H1 (cell line): ENCODE measurements at regions not wholly inside any gene's neighbourhood (a gene's known extent, or its start where the extent isn't known, plus 50 kb on each side); places are given as distances from the start of the nearest gene placed in this dataset.

ENCODE experiments used
- CTCF ChIA-PET: fragments of 300-600 bp; sonication (Branson Sonifier 250); formaldehyde crosslinking; loops from one replicate; lab custom pipeline; 2021; ENCODE audit not compliant: partially characterized antibody; lab: Charles Lee
- POLR2A ChIA-PET: fragments of 300-600 bp; sonication (Branson Sonifier 250); formaldehyde crosslinking; loops from one replicate; lab custom pipeline; 2021; ENCODE audit warnings: inconsistent platforms; ENCODE audit not compliant: partially characterized antibody; lab: Charles Lee
- DNase-seq, 2 experiments: peaks; one replicate each; pipeline versions ENCODE4 v3.0.0 to v3.0.0-alpha.2; 2010 to 2022; ENCODE audit warnings: low spot score in 2 of 2, low read depth in 1 of 2, mixed read lengths in 1 of 2
- FAIRE-seq: peaks from 2 replicates; lab custom pipeline; 2011; peaks lifted over from hg19 to GRCh38; lab: Jason Lieb, UNC
- H2AFZ ChIP-seq: 2 replicates; pipeline ENCODE4 v1.8.1; 2012; ENCODE audit warnings: low read length, inconsistent platforms
- H2AK5ac ChIP-seq: 2 replicates; pipeline ENCODE4 v1.6.1; 2013; ENCODE audit warnings: low read depth, low read length
- H2BK120ac ChIP-seq: replicated peaks from 2 replicates; pipeline ENCODE3; 2013; ENCODE audit warnings: low read depth, low read length, inconsistent platforms
- H2BK12ac ChIP-seq: 2 replicates; pipeline ENCODE4 v1.6.1; 2013; ENCODE audit warnings: low read depth, low read length
- H2BK15ac ChIP-seq: 2 replicates; pipeline ENCODE4 v1.6.1; 2013; ENCODE audit warnings: low read length
- H2BK20ac ChIP-seq: 2 replicates; pipeline ENCODE4 v1.6.1; 2013; ENCODE audit warnings: low read length
- H2BK5ac ChIP-seq: 2 replicates; pipeline ENCODE4 v1.6.1; 2013; ENCODE audit warnings: low read depth, low read length
- H3K14ac ChIP-seq: 2 replicates; pipeline ENCODE4 v1.6.1; 2013; ENCODE audit warnings: inconsistent platforms; ENCODE audit not compliant: insufficient read length
- H3K18ac ChIP-seq: 2 replicates; pipeline ENCODE4 v1.6.1; 2013; ENCODE audit warnings: low read length; ENCODE audit errors: extremely low read depth
- H3K23ac ChIP-seq: 2 replicates; pipeline ENCODE4 v1.6.1; 2013; ENCODE audit warnings: inconsistent platforms; ENCODE audit not compliant: insufficient read length
- H3K23me2 ChIP-seq: 2 replicates; pipeline ENCODE4 v1.6.1; 2013; ENCODE audit warnings: low read depth, low read length
- H3K27ac ChIP-seq: 2 replicates; pipeline ENCODE4 v1.6.1; 2011; ENCODE audit warnings: low read depth, low read length, inconsistent platforms
- H3K27me3 ChIP-seq, 4 experiments: replicated peaks in 1 of 4; 1 replicate in 1 of 4; 2 replicates in 3 of 4; pipeline versions ENCODE4 v1.6.1 to v1.8.1; 2011 to 2013; ENCODE audit warnings: low read length in 3 of 4, mild to moderate bottlenecking in 3 of 4, inconsistent platforms in 2 of 4, mixed read lengths in 2 of 4, moderate library complexity in 1 of 4; ENCODE audit not compliant: control insufficient read depth in 3 of 4, insufficient read depth in 3 of 4; ENCODE audit errors: extremely low read depth in 1 of 4
- H3K36me3 ChIP-seq, 4 experiments: 2 replicates each; pipeline versions ENCODE4 v1.6.1 to v1.8.1; 2011 to 2013; ENCODE audit warnings: mild to moderate bottlenecking in 4 of 4, low read length in 3 of 4, moderate library complexity in 2 of 4, control low read depth in 1 of 4, inconsistent platforms in 1 of 4; ENCODE audit not compliant: insufficient read depth in 4 of 4, control insufficient read depth in 2 of 4
- H3K4ac ChIP-seq: replicated peaks from 2 replicates; pipeline ENCODE3; 2013; ENCODE audit warnings: low read length, low read depth, mixed read lengths, inconsistent platforms; ENCODE audit not compliant: insufficient read length
- H3K4me1 ChIP-seq, 4 experiments: replicated peaks in 1 of 4; 1 replicate in 1 of 4; 2 replicates in 3 of 4; pipeline versions ENCODE4 v1.6.1 to v1.8.1; 2011 to 2013; ENCODE audit warnings: low read length in 3 of 4, inconsistent platforms in 2 of 4, mixed read lengths in 1 of 4; ENCODE audit not compliant: insufficient read depth in 4 of 4, control insufficient read depth in 3 of 4
- H3K4me2 ChIP-seq, 2 experiments: 2 replicates each; pipeline versions ENCODE4 v1.6.1 to v1.8.1; 2011 to 2013; ENCODE audit warnings: low read depth in 2 of 2, low read length in 2 of 2, control low read depth in 1 of 2, inconsistent platforms in 1 of 2, mild to moderate bottlenecking in 1 of 2; ENCODE audit not compliant: insufficient read depth in 1 of 2
- H3K4me3 ChIP-seq, 4 experiments: fragments of 200-600, 300-600 bp in 1 of 4; sonication (generic), shearing (Covaris generic), sonication (Bioruptor Twin) in 1 of 4; 2 replicates each; pipeline versions ENCODE4 v1.5.1 to v1.8.1; 2011 to 2016; ENCODE audit warnings: low read length in 4 of 4, low read depth in 3 of 4, control low read depth in 2 of 4, inconsistent platforms in 2 of 4, mild to moderate bottlenecking in 2 of 4, mixed read lengths in 1 of 4, moderate library complexity in 1 of 4; ENCODE audit not compliant: insufficient read depth in 2 of 4; ENCODE audit errors: extremely low read depth in 1 of 4
- H3K56ac ChIP-seq: replicated peaks from 2 replicates; pipeline ENCODE3; 2013; ENCODE audit warnings: low read depth, mild to moderate bottlenecking, mixed read lengths, low read length, inconsistent platforms; ENCODE audit not compliant: insufficient read length
- H3K79me1 ChIP-seq: 2 replicates; pipeline ENCODE4 v1.6.1; 2013; ENCODE audit warnings: low read depth, low read length, control low read depth
- H3K79me2 ChIP-seq, 2 experiments: 2 replicates each; pipeline versions ENCODE4 v1.6.1 to v1.8.1; 2012 to 2013; ENCODE audit warnings: low read length in 2 of 2, mild to moderate bottlenecking in 2 of 2, inconsistent platforms in 1 of 2; ENCODE audit not compliant: insufficient read depth in 2 of 2, control insufficient read depth in 1 of 2
- H3K9ac ChIP-seq, 4 experiments: replicated peaks in 1 of 4; 1 replicate in 1 of 4; 2 replicates in 3 of 4; pipeline versions ENCODE4 v1.6.1 to v1.8.1; 2011 to 2013; ENCODE audit warnings: low read depth in 3 of 4, low read length in 3 of 4, control low read depth in 2 of 4, mild to moderate bottlenecking in 2 of 4, moderate library complexity in 2 of 4, inconsistent platforms in 1 of 4; ENCODE audit errors: extremely low read depth in 1 of 4
- H3K9me3 ChIP-seq, 2 experiments: 2 replicates each; pipeline versions ENCODE4 v1.6.1 to v1.8.1; 2012 to 2013; ENCODE audit warnings: mild to moderate bottlenecking in 2 of 2, moderate library complexity in 2 of 2, control low read depth in 1 of 2, inconsistent platforms in 1 of 2, low read depth in 1 of 2, low read length in 1 of 2, mixed read lengths in 1 of 2; ENCODE audit not compliant: insufficient read depth in 2 of 2
- H4K20me1 ChIP-seq, 2 experiments: replicated peaks in 1 of 2; 2 replicates each; pipeline versions ENCODE3 to v1.8.1; 2011 to 2013; ENCODE audit warnings: inconsistent platforms in 2 of 2, low read length in 2 of 2, mild to moderate bottlenecking in 1 of 2; ENCODE audit not compliant: insufficient read depth in 2 of 2, control insufficient read depth in 1 of 2
- H4K5ac ChIP-seq: 2 replicates; pipeline ENCODE4 v1.6.1; 2013; ENCODE audit warnings: low read length, low read depth, mixed read lengths, inconsistent platforms; ENCODE audit not compliant: insufficient read length
- H4K8ac ChIP-seq: 2 replicates; pipeline ENCODE4 v1.8.0; 2013; ENCODE audit warnings: mild to moderate bottlenecking, moderate library complexity, low read length, inconsistent platforms; ENCODE audit not compliant: insufficient read depth; ENCODE audit errors: extremely low read depth
- H4K91ac ChIP-seq: replicated peaks from 2 replicates; pipeline ENCODE3; 2013; ENCODE audit warnings: low read length, mixed read lengths, inconsistent platforms; ENCODE audit not compliant: insufficient read length
- SIX5 ChIP-seq: IDR thresholded peaks from 2 replicates; pipeline ENCODE4 v1.6.1; 2011; ENCODE audit warnings: mild to moderate bottlenecking, low read depth, low read length
- SP1 ChIP-seq: IDR thresholded peaks from 2 replicates; pipeline ENCODE4 v1.6.1; 2011; ENCODE audit warnings: low read depth, low read length
- TF ChIP-seq, protein P1 (sequence below): IDR thresholded peaks from 2 replicates; pipeline ENCODE4 v1.6.1; 2011; ENCODE audit warnings: low read depth, mild to moderate bottlenecking, low read length; ENCODE audit not compliant: insufficient read depth

DNA sequence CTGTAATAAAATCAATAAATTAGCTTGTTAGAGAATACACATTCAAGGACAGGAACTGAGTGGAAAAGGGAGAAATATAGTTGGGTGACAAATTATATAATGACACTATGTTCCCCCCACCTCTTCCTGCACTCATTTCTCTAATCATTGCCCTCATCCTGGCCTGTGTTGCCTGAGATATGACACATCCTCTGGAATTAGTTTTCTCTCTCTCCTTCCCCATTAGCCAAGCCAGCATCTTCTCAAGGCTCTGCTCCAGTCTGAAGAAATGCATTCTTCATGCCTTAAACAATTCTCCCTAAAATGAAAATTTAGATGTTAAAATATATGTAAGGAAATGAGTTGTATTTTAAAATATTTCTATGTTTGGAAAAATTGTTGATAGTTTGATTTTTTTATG, 280.3 kb downstream of the POU4F1 start:
- no peak overlapping the region for H3K27ac ChIP-seq
- H3K56ac ChIP-seq: no peak overlapping the region
- H2BK20ac ChIP-seq: no peak overlapping the region
- DNase-seq (no peak), FAIRE-seq (no peak)
- H3K4ac ChIP-seq: no peak overlapping the region
- H2AK5ac ChIP-seq: no peak overlapping the region
- H3K27me3 ChIP-seq: no peaks in the 10 kb centered on the region
- no peak overlapping the region for H2AFZ ChIP-seq
- TF ChIP-seq SP1: no peak
- TF ChIP-seq, protein P1, sequence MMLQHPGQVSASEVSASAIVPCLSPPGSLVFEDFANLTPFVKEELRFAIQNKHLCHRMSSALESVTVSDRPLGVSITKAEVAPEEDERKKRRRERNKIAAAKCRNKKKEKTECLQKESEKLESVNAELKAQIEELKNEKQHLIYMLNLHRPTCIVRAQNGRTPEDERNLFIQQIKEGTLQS: no peak
- no peak for TF ChIP-seq SIX5
- no peak overlapping the region for H2BK12ac ChIP-seq
- no peak overlapping the region for H3K9ac ChIP-seq
- no peak overlapping the region for H2BK15ac ChIP-seq
- no peak overlapping the region for H4K8ac ChIP-seq
- no peak overlapping the region for H3K14ac ChIP-seq
- no peaks in the 10 kb centered on the region for H3K79me1 ChIP-seq
- no peak overlapping the region for H4K5ac ChIP-seq
- H2BK5ac ChIP-seq: no peak overlapping the region
- no peak overlapping the region for H4K91ac ChIP-seq
- H3K79me2 ChIP-seq: no peaks in the 10 kb centered on the region
- ChIA-PET CTCF (no interaction called here), POLR2A (no interaction called here)
- H3K4me1 ChIP-seq: no peaks in the 10 kb centered on the region
- no peak overlapping the region for H2BK120ac ChIP-seq
- no peak overlapping the region for H3K4me2 ChIP-seq
- no peaks in the 10 kb centered on the region for H3K23me2 ChIP-seq
- no peaks in the 10 kb centered on the region for H3K9me3 ChIP-seq
- no peaks in the 10 kb centered on the region for H3K36me3 ChIP-seq
- H3K23ac ChIP-seq: no peak overlapping the region
- no peaks in the 10 kb centered on the region for H4K20me1 ChIP-seq
- H3K18ac ChIP-seq: no peak overlapping the region
- no peak overlapping the region for H3K4me3 ChIP-seq
